Keratinocyte (primary cell): ENCODE measurements at regions not wholly inside any gene's neighbourhood (a gene's known extent, or its start where the extent isn't known, plus 50 kb on each side); places are given as distances from the start of the nearest gene placed in this dataset.

ENCODE experiments used
- EZH2 ChIP-seq: IDR thresholded peaks from one replicate; pipeline ENCODE4 v1.6.1; 2012; ENCODE audit warnings: inconsistent platforms, mild to moderate bottlenecking, low read length, moderate library complexity
- TF ChIP-seq, protein P1 (sequence below), 3 experiments: IDR thresholded peaks in 1 of 3; conservative IDR thresholded peaks in 1 of 3; optimal IDR thresholded peaks in 1 of 3; 2 replicates in 2 of 3; 3 replicates in 1 of 3; pipeline versions ENCODE3 to v1.5.1; 2011; ENCODE audit warnings: low read length in 3 of 3, mild to moderate bottlenecking in 3 of 3, moderate library complexity in 2 of 3, control low read depth in 1 of 3, inconsistent platforms in 1 of 3; ENCODE audit not compliant: insufficient read depth in 2 of 3; ENCODE audit errors: extremely low read depth in 1 of 3

GRCh38 chr4:115671581-115671980 lies 558.2 kb upstream of the NDST4 start:
- TF ChIP-seq, protein P1, sequence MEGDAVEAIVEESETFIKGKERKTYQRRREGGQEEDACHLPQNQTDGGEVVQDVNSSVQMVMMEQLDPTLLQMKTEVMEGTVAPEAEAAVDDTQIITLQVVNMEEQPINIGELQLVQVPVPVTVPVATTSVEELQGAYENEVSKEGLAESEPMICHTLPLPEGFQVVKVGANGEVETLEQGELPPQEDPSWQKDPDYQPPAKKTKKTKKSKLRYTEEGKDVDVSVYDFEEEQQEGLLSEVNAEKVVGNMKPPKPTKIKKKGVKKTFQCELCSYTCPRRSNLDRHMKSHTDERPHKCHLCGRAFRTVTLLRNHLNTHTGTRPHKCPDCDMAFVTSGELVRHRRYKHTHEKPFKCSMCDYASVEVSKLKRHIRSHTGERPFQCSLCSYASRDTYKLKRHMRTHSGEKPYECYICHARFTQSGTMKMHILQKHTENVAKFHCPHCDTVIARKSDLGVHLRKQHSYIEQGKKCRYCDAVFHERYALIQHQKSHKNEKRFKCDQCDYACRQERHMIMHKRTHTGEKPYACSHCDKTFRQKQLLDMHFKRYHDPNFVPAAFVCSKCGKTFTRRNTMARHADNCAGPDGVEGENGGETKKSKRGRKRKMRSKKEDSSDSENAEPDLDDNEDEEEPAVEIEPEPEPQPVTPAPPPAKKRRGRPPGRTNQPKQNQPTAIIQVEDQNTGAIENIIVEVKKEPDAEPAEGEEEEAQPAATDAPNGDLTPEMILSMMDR (optimal IDR thresholded peaks at IDR 0.05 in 1 of 3, IDR thresholded peaks at IDR 0.05 in 1 of 3, conservative IDR thresholded peaks at IDR 0.05 in 1 of 3; ENCODE audit: extremely low read depth in 1 of 3, insufficient read depth in 2 of 3, low read length in 3 of 3), result no peak
- no peak for TF ChIP-seq EZH2
